CD4-positive, alpha-beta T cell treated with Interleukin-21 for 1 hour (primary cell): ENCODE measurements at regions not wholly inside any gene's neighbourhood (a gene's known extent, or its start where the extent isn't known, plus 50 kb on each side); places are given as distances from the start of the nearest gene placed in this dataset.
"Not testable (repeated sequence)": the region's sequence is repeated elsewhere in the genome, so short reads cannot be mapped to it uniquely, and the experiment has no call there.

Experiments
- DNase-seq: peaks from one replicate; pipeline ENCODE4 v3.0.0-alpha.2; 2020

DNA sequence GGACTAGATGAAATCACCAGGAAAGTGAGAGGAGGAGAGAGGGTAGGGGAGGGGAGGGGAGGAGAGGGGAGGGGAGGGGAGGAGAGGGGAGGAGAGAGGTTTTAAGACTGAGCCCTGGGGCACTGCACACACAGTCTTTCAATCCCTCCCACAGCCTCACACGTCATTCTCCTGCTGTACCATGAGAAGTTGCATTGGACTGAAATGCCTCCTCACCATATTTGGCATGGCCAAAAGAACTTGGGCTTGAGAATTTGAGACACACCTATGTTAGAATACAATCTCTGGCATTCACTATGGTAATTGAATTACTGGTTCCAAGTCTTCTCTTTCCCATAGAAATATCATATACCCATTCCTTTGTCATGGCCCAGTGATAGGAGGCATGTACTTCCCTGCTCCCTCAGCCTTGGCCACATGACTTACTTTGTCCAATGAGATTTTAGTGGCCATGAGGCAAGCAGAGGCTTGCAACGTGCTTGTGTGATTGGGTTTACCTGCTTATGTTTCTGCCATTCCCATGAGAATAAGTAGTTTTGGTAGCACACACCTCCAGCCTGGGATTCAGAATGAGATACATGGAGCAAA lies 133.3 kb upstream of the SMARCA2 start:
- no peak for DNase-seq

DNA sequence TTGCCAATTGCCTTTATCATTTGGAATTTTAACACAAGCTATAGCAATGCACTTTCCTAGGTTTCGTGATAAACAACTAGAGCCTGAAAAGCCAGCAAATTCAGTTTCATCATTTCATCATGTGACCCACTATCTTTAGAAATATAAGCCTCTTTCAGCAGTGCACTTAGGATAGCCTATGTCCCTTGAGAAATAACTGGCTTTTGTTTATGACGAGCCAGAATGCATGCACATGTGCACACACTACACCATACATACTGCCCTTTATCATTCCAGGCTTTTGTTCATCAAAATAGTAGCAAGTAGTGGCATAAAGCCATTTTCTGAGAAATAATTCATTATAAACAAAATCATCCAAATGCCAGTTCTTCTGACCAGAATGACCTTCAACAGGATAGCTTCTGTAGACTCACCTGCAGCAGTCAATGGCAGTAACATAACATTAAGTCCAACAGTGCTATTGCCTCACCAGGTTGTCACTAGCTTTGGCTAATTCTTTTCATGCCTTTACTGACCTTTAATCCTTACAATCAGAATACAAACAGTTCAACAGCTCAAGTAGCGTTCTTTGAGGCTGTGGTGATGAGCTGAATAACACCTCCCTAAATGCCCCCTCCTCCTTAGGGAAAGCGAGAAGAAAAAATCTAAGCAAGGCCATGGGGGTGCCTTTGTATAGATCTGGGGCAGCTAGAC lies 132.3 kb upstream of the SMARCA2 start:
- no peak for DNase-seq

DNA sequence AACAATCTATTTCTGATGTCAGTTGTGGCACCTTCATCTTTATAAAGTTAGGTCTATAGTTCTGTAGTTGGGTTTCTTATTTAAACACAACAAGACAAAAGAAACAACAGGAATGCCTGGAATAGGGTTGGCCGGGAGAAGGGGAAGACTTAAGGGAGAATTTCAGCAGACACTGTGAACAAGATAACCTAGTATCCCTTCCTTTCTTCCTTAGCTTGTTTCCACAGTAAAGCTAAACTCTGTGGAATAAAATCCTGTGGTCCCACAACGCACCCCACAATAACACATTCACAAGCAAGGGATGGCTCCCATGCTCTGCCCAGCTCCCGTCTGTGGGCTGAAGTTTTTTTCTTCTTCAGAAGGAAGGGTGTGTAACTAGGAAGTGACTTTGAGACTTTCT lies 124.9 kb upstream of the SMARCA2 start:
- DNase-seq = no peak

DNA sequence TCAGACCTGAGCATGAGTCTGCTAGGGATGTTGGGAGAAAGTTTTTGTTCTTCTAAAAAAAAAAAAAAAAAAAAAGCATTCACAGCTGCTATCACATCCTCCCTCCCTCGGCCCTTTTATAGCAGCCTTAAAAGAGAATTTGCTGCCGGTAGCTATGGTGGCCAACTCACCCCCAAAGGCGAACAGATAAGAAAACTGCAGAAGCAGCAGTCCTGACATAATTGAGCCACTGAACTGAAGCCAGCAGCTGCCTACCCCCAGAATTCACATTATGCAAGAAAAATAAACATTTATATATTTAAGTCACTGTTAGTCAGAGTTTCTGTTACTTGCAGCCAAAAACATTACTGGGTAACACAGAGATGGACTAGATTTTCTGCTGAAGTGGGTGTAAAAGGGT lies 124.3 kb upstream of the SMARCA2 start:
- DNase-seq = no peak

DNA sequence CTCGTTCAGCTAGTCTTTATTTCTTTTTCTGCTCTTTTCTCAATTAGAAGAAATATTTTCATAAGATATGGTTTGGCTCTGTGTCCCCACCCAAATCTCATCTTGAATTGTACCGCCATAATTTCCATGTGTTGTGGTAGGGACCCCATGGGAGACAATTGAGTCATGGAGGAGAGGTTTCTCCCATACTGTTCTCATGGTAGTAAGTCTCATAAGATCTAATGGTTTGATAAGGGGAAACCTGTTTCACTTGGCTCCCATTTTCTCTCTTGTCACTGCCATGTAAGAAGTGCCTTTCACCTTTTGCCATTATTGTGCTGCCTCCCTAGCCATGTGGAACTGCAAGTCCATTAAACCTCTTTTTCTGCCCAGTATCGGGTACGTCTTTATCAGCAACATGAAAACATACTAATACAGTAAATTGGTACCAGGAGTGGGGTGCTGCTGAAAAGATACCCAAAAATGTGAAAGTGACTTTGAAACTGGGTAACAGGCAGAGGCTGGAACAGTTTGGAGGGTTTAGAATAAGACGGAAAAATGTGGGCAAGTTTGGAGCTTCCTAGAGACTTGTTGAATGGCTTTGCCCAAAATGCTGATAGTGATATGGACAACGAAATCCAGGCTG lies 112.0 kb upstream of the SMARCA2 start:
- not testable (repeated sequence) for DNase-seq

DNA sequence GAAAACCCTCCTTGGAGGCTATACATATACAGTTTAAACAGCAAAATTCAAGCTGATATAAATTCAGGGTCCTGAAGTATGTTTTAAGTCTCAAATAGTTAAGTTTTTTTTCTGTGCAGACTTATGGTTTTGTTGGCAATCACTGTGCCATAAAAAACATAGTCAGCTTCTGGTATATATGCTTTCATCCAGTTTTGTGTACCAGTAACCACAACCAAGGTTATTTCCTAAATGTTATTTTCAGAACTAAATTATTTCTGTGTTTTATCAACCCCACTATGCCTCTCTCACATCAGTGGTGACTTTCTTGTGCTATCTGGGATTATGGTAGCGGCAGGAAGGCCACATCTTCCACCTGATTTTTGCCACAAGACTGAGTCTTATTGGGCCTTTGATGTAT lies 107.7 kb upstream of the SMARCA2 start:
- DNase-seq = no peak

DNA sequence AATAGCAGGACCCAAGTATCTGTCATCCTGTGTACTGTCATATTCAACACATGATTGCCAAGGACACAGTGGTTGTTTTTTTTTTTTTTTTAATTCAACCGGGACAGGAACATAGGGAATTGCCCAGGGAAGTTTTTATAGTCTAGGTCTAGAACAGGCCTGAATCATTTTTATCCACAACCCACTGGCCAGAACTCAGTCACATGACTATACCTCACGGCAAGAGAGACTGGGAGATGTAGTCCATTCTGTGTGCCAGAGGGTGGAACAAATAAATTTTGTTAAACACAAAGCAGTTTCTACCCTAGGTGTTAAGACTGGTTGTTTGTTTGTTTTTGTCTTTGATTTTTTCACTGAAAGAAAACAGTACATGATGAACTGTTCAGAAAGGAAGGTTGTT lies 105.8 kb upstream of the SMARCA2 start:
- no peak for DNase-seq

DNA sequence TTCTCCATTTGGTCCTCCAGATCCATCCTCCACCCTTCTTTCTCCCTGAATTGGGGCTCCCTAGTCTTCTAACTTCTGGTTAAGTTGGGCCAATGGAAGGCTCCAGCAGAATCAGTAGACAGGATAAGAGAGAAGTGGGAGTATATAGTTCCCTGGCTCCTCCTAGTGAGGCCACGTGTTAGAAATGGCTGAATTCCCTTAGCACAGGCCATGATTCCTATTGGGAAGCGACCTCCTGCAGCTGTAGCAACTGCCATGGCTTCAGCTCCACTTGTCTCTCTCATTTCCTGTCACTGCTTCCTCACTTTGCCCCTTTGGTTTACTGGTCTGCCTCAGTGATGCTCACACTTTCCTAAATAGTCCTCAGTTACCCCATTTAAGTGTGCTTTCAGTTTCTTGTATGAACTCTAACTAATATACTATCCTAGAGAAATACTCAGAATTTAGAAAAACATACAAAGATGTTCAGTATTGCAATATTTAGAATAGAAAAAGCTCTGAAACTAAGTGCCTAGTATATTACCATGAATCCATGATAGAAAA lies 104.8 kb upstream of the SMARCA2 start:
- DNase-seq = no peak

DNA sequence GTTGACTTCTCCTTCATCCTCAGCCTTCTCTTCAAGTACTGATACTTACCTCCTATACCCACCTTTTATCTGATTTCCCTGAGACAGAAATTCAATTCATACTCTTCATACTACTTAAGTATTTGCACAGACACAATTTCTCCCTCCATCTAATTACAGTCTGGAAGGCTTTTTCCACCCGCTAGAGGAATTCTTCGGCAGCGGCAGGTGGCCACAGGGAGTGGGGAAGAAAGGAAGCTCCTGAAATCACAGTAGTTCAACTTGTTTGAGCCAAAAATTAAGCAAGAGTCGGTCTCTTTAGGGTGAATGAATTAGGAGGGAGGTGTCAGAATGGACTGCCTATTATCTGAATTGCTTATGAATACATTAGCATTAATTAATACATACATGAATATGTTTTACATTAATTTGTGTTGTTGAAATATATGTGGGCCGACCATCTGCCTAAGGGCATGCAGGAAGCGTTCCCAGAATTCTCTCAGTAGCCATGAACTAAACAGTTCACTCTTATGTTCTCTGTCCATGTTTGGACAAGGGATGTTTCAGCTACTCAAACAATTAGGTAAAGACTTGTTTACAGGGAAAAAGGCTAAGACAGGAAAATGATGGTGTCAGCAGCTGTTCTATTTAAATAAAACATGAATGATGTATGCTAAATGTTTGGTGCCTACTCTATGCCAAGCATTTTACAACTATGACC lies 101.4 kb upstream of the SMARCA2 start:
- no peak for DNase-seq

DNA sequence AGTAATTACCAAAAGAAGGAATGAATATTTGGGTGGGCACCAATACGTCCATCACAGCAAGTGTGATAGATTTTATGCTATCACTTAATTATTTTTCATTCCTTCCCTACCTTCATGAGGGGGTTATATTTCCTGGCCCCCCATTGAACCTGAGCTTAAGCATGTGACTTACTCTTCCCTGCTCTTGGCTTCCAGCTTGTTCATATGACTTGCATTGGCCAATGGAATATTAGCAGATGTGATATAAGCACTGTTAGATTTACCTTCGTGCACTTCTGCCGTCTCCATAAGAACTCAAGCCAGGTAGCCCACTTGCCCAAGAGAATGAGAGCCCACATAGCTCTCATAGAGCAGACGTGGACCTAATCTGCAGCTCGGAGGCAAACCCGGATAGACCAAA lies 99.1 kb upstream of the SMARCA2 start:
- no peak for DNase-seq

DNA sequence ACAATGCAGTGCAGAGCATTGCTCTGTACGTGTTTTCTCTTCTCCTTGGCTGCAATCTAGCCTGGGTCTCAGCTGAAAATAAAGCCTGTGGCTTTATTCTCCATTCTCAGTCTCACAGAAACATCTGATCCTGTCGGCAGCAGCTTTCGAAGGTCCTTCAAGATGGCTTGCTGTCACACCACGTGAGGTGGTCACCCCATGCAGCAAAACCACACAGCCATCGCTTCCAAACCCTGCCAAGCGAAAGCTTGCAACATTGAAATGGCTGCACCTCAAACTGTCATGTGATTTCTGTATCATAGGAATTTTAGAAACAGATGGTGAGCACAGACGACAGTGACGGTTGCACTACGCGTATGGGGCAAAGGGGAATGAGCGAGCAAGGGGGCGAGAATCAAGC lies 98.5 kb upstream of the SMARCA2 start:
- no peak for DNase-seq

DNA sequence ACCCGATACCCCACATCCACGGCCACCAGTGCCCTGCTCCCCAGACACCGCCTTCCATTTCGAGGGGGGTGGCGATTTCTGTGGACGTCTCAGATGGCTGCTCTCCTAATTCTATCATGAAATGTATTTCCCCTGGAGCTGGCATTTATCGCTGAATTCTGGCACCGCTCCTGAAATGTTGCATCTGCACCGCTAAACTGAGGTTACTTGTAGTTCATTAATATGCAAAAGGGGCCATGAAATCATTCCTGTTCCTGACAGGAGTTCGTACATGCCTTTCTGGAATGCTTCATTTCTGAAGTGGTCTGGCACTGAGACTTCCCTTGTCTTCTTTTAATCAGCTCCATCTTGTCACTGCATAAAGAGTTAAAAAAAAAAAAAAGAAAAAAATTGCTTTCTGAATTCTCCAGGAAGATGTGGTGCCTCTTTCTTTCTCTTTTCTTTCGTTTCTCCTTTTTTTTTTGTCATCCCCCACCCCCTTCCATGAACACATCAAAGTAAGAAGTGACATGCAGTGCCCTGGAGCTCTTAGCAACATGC lies 97.7 kb upstream of the SMARCA2 start:
- DNase-seq = no peak

DNA sequence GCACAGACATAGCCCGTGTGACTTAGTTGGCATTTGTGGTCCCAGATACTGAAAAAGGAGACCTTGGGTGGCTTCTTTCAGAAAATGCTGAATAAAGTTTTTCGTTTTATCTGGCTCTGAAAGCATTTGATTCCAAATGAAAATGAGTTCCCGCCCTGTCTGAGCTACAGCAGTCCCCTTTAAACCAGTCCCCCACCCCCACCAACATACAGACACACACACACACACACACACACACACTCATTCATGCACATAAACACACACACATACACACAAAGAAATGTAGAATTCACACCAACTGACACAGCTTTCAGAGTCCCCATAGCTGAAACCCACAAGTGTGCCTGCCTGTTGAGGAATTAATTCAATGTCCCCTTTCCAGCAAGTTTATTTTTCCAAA lies 97.0 kb upstream of the SMARCA2 start:
- DNase-seq = no peak

DNA sequence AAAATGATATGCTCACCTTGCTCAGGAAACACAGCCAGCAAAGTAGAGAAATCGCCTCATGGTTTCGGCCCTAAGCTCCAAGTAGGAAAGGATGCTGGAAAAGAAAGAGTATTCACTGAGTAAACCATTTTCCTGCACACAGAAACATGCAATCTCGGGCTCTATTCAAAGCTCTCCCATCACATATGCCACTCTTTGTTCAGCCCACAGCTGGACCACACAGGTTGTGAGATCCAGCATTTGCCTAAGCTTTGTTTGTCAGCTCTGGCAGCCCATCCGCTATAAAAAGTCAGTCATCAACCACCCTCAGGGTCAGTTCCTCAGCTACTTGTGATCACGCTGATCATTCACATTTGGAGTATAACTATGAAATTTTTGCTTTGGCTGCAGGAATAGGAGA lies 96.5 kb upstream of the SMARCA2 start:
- DNase-seq = no peak

DNA sequence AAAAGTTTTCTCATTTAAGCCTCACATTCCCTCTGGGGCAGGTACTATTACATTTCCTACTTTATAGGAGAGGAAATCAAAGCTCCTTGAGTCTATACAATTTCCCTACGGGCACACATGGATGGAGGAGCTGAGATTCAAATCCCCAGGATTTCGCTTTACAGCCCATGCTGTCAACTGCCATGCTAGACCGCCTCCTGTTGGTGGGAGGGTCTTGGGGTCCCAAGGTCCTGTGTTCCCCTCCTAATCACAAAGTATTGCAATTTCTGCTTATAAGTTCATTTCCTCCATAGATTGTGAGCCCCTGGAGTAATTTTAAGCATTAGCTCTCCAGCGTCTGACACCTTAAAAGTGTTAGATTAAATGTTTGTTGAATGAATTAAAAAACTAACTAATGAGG lies 95.9 kb upstream of the SMARCA2 start:
- DNase-seq = no peak

DNA sequence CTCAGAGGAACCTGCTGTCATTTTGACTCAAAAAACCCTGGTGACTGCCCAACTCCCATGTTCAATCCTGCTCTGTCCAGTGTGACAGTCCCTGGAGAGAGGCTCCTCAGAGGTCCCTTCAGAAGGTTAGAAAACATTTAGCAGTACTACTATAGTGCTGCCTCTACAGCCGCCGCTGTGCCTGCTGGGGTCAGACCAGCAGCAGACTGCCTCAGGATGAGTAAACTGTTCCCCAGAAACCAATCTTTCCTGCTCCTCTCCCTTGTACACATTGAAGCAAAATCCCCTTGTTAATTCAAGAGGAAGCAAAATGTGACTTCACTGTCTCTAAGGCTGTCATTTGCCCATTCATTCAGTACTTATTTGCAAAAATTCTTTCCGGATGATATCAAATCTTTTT lies 94.8 kb upstream of the SMARCA2 start:
- no peak for DNase-seq

DNA sequence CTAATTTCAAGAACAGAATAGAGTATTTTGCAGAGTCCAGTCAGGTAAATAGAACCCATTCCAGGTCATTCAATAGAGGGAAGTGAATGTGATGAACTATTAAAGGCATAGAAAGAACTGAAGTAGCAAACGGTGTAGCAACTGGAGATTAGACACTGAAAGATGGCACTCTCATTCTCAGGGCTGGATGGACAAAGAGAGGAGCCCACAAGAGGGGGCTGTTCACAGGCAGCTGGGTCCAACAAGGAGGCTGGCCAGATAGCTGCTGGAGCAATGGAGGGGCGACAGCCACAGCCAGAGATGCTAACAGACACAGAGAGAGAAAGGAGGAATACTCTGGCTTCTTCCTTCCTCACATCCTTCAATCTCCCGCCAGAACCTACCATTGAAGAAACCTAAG lies 93.1 kb upstream of the SMARCA2 start:
- no peak for DNase-seq

DNA sequence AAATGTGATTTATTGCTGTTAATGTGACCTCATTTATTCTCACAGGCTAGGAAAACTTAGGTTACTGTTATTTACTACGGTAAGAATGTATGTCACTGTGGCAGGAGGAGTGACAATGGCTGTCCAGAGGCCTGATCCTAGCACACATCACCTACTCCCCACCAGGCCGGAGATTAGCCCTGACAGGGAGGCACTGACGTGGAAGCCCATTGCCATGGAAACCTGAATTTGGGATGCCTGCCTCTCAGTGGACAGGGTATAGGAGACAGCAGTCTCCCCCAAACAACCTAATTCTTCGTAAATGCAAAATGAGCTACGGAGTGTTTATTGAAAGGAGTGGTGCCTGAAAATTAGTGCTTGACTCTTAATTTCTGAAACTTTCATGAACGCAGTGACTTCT lies 87.6 kb upstream of the SMARCA2 start:
- DNase-seq = no peak

DNA sequence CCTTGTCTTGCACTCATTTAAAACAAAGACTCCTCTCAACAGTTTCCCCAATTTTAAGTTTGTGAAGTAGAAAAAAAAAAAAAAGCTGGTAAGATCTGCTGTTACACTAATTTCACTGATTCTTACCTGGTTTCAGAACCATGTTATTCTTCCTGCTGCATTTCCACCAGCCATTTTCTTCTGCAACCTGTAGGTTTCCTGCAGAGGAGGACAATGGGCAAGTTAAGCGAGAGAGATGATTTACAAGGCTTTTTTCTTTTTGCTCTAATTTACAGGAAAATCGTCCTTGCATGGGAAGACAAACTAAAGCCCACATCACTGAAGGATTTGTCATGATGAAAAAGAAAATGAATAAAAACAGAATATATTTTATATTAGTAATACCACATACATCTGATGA lies 86.0 kb upstream of the SMARCA2 start:
- no peak for DNase-seq

DNA sequence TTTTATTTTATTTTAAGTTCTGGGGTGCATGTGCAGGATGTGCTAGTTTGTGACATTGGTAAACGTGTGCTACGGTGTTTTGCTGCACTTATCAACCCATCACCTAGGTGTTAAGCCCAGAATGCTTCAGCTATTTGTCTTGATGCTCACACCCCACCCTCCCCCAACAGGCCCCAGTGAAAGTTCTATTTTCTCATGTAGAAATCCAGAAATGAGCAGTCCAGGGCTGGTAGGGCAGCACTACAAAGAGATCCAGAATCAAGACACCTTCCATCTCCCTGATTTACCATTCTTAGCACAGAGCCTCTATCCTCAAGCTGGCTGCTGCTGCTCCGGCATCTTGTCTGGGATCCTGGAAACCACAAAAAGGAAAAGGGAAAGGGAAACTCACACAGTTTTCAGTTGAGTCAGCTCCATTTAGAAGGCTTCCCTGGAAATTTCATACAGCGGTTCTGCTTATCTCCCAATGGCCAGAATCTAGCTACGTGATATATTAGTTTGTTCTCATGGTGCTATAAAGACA lies 85.4 kb upstream of the SMARCA2 start:
- DNase-seq = no peak

DNA sequence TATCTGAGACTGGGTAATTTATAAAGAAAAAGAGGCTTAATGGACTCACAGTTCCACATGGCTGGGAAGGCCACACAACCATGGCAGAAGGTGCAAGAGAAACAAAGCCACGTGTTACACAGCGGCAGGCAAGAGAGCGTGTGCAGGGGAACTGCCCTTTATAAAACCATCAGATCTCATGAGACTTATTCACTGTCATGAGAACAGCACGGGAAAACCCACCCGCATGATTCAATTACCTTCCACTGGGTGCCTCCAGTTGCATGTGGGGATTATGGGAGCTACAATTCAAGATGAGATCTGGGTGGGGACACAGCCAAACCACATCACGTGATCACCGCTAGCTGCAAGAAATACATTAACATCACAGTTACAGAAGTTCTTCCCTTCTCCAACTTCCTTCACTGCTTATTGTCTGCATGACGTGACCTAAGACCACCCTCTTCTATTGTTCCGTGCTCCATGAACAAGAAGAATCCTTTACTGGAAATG lies 84.9 kb upstream of the SMARCA2 start:
- DNase-seq = not testable (repeated sequence)

DNA sequence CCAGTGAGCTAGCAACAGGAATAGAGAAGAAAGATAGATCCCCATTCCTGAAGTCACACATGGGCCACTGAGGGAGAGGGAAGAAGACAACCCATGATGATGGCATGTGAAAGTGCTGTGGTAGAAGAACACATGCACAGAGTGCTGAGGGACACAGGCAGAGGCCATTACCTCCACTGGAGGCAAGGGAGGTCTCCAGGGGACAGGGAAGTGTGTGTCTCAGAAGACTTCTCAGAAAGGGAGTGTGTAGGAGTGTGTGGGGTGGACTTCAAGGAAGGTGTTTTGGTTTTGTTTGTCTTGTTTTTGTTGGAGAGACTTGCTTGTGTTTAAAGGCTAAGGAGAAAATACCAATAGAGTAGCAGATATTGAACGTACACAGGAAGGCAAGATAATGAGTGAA lies 77.0 kb upstream of the SMARCA2 start:
- no peak for DNase-seq

DNA sequence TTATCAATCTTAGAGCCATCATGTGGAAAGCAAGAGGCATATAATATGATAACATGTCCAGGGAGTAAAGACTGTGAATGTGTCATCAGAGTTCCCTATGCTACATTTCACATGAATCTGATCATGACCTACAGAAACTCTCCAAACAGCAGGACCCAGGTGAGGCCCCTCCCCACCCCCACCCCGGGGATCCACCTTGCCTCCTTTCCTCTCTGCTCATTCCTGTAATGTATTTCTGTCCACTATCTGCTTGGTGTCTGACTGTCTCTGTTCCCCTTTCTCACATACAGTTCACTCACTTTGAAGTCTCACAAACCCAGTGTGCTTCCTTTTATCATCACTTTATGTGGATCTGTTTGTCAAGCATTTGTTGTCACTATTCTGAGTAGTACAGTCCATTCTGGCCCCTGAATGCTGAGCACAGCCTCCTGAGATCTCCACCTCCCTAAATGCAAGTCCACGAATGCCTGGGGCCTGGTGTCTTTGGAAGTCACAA lies 76.4 kb upstream of the SMARCA2 start:
- DNase-seq = no peak
